NK-92 treated with Interleukin-12 subunit alpha and Interleukin-12 subunit beta, amount 100 ng/mL, for 24 hours (cell line): ENCODE measurements at regions not wholly inside any gene's neighbourhood (a gene's known extent, or its start where the extent isn't known, plus 50 kb on each side); places are given as distances from the start of the nearest gene placed in this dataset.

Source experiments
- DNase-seq: peaks from one replicate; lab custom pipeline; 2025; lab: John Stamatoyannopoulos, UW

- no peak for DNase-seq
These were observed 327.4 kb downstream of the CTTN start for GRCh38 chr11:70725739-70726138.

- DNase-seq: no peak
These were observed 328.7 kb downstream of the CTTN start for GRCh38 chr11:70727021-70727420.

DNA sequence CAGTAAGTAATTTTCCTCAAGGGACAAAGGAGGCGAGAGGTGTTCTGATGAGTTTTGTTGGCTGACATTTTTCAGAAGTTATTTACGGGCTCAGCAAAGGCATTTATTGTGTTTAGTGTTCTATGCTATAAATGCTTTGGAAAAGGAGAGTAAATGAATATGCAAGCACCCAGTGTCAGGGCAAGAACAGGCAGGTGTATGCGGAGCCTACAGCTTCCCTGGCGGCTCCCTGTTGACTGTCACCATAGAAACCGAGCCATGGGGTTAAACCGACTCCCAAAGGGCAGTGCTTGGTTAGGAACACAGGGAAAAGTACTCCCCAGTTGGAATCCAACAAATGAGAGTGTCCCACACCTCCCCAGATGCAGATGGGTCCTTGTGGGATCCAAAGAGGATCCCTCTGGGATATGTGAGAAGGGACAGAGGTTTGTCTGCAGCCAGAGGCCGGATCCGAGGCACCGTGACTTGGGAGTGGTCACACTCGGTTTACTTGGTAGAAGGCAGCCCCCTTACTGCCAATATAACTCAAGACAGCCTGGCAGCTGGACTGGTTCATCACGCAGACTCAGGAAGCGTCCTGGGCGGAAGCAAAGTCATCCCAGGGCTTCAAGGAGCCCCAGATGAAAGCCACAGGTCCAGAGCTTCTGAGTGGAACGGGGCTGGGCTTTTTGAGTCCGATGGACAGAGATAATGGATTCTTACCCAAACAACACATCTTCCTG is 329.7 kb downstream of the CTTN start:
- DNase-seq: no peak

- no peak for DNase-seq
These were observed 331.6 kb downstream of the CTTN start for GRCh38 chr11:70729949-70730348.

DNA sequence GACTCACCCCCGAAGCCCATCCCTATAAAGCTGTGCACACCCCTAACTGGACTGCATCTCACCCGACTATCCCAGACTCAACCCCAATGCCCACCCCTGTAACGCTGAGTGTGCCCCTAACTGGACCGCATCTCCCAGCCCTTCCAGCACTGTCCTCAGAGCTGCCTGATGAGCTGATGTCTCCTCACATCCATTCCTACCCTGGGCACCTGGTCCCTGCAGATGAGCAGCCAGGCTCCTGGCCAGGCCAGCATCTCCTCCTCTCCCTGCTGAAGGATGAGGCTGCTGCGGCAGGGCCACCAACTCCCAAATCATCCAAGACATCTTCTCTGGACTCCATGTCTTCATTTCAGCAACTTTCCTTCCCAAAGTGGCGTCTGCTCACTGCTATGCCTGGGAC is 332.1 kb downstream of the CTTN start:
- DNase-seq: no peak

DNA sequence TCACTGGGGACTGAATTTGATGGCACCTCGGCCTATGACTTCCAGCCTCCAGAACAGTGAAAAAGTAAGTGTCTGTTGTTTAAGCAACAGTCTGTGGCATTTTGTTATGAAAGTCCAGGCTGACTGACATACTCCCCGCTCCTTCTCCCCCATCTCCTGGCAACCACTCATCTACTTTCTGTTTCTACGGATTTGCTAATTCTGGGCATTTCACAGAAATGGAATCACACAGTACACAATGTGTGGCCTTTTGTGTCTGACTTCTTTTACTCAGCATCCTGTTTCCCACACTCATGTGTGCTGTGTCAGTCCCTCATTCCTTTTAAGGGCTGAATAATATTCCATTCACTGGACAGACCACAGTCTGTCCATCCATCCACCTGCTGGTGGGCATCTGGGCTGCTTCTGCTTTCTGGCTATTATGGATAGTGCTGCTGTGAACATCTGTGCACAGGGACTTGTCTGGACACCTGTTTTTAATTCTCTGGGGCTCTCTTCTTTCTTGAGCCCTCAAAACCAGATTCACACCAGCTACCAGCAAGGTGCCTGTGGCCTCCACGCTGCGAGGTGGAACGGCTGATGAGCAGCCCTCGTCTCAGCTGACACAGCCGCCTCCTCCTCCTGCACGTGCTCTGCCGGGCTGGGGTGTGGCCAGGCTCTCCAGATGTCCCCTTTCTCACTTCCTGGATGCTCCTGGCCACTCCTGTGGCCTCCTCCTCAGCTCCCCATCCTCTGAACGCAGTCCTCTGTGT is 333.1 kb downstream of the CTTN start:
- no peak for DNase-seq

- no peak for DNase-seq
These were observed 333.9 kb downstream of the CTTN start for GRCh38 chr11:70732023-70732880.

GRCh38 chr11:70732881-70733196 is 334.5 kb downstream of the CTTN start:
- no peak for DNase-seq

DNA sequence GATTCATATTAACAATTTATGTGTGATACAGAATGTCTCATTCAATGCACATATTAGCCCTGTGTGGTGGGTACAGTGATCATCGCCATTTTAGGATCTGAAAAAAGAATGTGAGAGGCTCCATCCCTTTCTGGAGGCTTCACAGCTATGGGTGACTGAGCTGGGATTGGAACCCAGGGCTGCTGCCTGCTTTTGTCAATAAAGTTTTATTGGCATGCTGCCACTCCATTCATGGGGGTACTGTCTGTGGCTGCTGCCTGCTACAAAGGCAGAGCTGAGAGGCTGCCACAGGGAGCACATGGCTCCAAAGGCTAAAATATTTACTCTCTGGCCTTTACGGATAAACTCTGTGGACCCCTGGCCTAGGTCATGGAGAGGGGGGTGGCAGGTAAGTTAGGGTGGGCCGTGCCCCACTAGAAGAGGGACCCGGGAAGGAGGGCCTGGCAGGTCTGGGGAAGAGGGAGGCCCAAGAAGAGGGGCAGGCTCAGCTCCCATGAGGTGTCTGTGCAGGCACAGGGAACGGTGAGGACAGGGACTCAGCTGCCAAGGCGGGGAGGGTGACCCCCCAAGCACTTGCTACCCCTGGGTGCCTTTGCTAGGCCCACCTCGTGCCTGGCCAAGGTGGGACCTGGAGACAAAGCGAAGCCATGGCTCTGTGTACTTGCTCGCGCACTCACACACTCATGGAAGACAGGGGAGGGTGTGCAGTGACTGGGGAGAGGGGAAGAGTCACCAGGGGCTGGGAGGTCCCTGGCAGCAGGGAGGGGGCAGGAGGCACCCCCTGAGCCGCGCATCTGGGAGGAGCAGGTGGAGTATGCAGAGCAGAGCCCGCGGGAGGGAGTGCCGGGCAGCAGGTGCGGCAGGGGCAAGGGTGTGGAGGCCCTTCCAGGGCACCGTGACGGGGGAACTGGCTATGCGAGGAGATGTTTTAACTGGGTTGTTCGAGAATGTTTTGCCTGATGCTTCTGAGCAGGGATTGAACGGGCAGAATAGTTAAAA is 335.3 kb downstream of the CTTN start:
- DNase-seq: no peak

DNA sequence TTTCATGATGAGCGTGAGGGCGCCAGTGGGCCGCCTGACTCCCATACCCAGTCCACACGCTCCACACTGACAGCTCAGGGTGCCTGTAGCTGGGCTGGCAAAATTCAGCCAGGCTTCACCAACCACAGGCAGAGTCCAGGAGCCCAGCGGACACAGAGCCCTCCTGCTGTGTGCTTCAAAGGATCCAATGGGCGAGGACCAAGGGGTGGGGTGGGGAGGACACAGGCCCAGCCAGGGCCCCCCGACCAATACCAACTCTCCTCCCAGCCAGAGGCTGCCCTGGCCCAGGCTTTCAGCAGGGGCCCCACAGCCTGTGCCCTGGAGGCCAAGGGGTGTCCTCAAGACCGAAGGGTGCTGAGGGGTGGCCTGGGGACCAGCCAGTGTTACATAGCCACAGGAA is 336.1 kb downstream of the CTTN start:
- DNase-seq: no peak

DNA sequence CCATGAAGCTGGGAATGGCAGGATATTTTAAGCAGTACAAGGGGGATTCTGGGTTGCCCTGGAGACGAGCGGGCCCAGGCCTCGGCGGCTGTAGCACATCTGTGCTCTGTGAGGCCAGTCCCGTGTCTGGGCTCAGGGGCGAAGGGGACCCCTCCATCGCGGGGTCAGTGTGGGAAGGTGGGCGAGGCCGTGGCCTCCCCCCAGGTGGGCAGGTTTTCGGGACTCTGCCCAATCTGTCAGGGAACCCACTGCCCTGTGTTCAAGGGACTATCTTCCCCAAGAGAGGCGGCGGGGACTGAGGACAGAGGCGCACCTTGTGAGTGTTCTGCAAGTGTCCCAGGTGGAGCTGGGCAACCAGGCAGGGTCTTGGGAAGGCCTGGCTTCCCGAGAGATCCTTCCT is 336.6 kb downstream of the CTTN start:
- DNase-seq: no peak

GRCh38 chr11:70735976-70736375 is 337.6 kb downstream of the CTTN start:
- no peak for DNase-seq

DNA sequence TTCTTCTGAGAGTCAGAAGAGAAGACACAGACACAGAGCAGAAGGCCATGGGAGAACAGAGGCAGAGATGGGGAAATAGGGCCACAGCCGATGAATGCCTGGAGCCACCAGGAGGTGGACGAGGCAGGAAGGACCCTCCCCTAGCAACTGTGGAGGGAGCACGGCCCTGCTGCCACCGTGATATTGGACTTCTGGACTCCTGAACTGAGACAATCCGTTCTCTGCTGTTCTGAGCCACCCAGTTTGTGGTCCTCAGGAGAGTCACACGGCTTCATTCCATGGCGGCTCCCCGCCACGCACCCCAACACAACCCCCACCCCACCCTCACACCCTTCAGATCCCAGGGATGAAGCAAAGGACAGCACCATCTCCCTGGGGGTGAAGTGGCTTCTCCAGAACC is 338.1 kb downstream of the CTTN start:
- no peak for DNase-seq

- no peak for DNase-seq
These were observed 338.8 kb downstream of the CTTN start for GRCh38 chr11:70736937-70737640.

GRCh38 chr11:70737816-70738630 is 339.7 kb downstream of the CTTN start:
- DNase-seq: no peak

DNA sequence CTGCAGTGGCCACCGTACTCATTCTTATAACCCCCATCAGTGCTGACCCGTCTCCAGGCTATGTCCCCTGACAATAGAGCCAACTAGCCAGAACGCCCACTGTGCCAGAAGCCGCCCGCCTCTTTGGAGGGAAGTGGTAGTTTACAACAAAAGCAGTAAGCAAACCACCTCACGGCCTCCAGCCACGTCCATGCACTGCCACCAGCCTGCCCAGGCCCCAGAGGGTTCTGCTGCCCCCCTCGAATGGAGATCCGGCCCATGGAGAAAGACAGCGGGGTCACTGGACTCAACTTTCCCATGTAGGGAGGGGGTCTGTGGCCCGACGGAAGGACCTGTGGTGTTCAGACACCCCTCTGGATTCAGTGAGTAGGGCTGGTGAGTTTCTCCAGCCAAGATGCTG is 340.3 kb downstream of the CTTN start:
- no peak for DNase-seq

DNA sequence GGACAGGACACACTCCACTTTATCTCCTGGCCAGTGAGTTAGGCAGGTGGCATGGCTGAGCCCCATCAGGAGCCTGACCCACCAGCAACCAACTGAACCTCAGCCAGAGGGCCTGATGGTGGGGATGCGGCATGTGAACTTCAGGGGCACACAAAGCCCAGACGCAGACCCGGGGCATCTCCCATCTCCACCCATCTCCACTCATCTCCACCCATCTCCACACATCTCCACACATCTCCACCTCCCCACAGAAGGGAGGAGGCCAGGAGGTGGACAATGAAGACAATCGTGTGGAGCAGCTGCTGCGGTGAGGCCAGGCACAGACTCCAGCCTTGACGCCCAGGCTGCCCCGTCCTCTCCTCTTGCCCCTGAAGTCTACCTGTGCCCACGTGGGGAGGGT is 340.8 kb downstream of the CTTN start:
- DNase-seq: no peak

GRCh38 chr11:70739811-70740487 is 341.6 kb downstream of the CTTN start:
- DNase-seq: no peak

DNA sequence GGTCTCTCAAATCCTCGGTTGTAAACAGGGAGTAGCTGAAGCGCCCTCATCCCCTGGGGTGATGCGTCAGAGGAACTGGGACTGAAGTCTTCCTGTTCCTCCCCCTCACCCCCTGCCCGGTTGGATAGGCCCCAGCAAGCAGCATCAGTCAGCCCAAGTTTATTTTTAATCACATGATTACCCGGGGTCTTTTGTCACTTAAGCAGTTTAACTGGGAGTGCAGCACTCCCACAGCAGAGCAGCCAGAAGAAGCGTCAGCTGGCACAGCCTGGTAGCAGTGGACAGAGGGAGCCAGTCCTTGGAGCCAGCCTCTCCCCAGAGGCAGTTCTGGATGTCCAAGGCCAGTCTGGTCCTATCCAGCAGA is 342.1 kb downstream of the CTTN start:
- no peak for DNase-seq

DNA sequence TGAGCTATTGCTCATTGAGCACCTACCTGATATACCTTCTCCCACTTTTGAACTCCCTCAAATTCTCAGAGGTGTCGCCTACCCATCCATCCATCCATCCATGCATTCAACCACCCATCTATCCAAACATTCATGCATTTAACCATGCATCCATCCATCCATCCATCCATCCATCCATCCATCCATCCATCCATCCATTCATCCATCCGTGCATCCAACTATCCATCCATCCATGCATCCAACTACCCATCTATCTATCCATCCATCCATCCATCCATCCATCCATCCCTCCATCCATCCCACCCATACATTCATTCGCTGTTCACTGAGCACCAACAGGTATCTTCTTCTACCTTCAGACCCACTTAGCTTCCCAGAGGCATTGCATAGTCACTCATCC is 342.8 kb downstream of the CTTN start:
- DNase-seq: no peak
